HepG2 (cell line): ENCODE measurements at regions not wholly inside any gene's neighbourhood (a gene's known extent, or its start where the extent isn't known, plus 50 kb on each side); places are given as distances from the start of the nearest gene placed in this dataset.

ENCODE experiments used
- ATF2 ChIP-seq: sonication (generic); formaldehyde crosslinking; IDR thresholded peaks from 2 replicates; pipeline ENCODE4 v1.4.0; 2020; ENCODE audit warnings: missing genetic modification reagents
- EHMT2 ChIP-seq: fragments of 200-600 bp; sonication (generic); IDR thresholded peaks from 2 replicates; pipeline ENCODE4 v1.7.0; 2017; ENCODE audit warnings: antibody characterized with exemption, low read depth, low read length, borderline replicate concordance
- MIER3 ChIP-seq: IDR thresholded peaks from 2 replicates; pipeline ENCODE4 v1.6.1; 2016; ENCODE audit warnings: missing compliant biosample characterization, borderline replicate concordance
- SRF ChIP-seq: IDR thresholded peaks from 2 replicates; pipeline ENCODE4 v1.6.1; 2011; ENCODE audit warnings: mild to moderate bottlenecking, low read depth, low read length, moderate library complexity
- ZNF530 ChIP-seq: sonication (generic); formaldehyde crosslinking; IDR thresholded peaks from 2 replicates; pipeline ENCODE4 v1.5.0; 2020; ENCODE audit warnings: low read depth, mild to moderate bottlenecking, missing genetic modification reagents
- ZNF782 ChIP-seq: sonication (generic); formaldehyde crosslinking; IDR thresholded peaks from 2 replicates; pipeline ENCODE4 v1.4.0; 2020; ENCODE audit warnings: missing genetic modification reagents, mild to moderate bottlenecking, borderline replicate concordance
- TF ChIP-seq, protein P1 (sequence below): sonication (generic); formaldehyde crosslinking; conservative IDR thresholded peaks from 2 replicates; pipeline ENCODE4 v1.4.0; 2020; ENCODE audit warnings: missing genetic modification reagents

GRCh38 chr2:142687509-142687908 lies 190.0 kb upstream of the KYNU start:
- no peak for TF ChIP-seq ATF2 (CRISPR knock-in tag)
- TF ChIP-seq, protein P1, sequence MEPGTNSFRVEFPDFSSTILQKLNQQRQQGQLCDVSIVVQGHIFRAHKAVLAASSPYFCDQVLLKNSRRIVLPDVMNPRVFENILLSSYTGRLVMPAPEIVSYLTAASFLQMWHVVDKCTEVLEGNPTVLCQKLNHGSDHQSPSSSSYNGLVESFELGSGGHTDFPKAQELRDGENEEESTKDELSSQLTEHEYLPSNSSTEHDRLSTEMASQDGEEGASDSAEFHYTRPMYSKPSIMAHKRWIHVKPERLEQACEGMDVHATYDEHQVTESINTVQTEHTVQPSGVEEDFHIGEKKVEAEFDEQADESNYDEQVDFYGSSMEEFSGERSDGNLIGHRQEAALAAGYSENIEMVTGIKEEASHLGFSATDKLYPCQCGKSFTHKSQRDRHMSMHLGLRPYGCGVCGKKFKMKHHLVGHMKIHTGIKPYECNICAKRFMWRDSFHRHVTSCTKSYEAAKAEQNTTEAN (CRISPR knock-in tag): no peak
- no peak for TF ChIP-seq MIER3 (CRISPR knock-in tag)
- no peak for TF ChIP-seq SRF
- TF ChIP-seq ZNF782: no peak
- TF ChIP-seq EHMT2: no peak
- no peak for TF ChIP-seq ZNF530 (CRISPR knock-in tag)
